ENCODE measurements at regions not wholly inside any gene's neighbourhood (a gene's known extent, or its start where the extent isn't known, plus 50 kb on each side); places are given as distances from the start of the nearest gene placed in this dataset.
"Not testable (repeated sequence)": the region's sequence is repeated elsewhere in the genome, so short reads cannot be mapped to it uniquely, and the experiment has no call there.

GRCh38 chr18:25544546-25545287, 192.8 kb upstream of the ZNF521 start:
- no peak for DNase-seq

- no peak for DNase-seq
Measured at GRCh38 chr18:25538175-25538922, 186.4 kb upstream of the ZNF521 start.

GRCh38 chr18:25535495-25535894, 183.5 kb upstream of the ZNF521 start:
- no peak for DNase-seq

- DNase-seq, result no peak
Measured at GRCh38 chr18:25534401-25534800, 182.4 kb upstream of the ZNF521 start.

- DNase-seq, result no peak
Measured at GRCh38 chr18:25533218-25533617, 181.3 kb upstream of the ZNF521 start.

DNA sequence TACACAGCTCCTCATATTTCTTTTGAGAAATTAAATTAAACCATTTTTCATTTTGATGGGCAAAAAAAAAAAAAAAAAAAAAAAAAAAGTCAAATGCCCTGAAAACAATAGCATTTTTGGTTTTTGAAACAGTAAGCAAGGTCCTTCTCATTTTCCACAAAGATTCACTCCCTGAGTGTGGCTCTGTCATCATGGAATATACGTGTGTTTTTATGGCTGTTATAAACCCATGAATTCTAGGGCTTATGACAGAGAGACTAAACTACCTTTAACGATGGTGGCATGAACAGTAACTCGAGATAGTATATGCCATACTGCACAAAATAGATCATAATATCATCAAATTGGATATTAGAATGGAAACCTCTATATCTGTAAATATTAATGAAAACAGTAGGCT, 179.2 kb upstream of the ZNF521 start:
- DNase-seq, result no peak

DNA sequence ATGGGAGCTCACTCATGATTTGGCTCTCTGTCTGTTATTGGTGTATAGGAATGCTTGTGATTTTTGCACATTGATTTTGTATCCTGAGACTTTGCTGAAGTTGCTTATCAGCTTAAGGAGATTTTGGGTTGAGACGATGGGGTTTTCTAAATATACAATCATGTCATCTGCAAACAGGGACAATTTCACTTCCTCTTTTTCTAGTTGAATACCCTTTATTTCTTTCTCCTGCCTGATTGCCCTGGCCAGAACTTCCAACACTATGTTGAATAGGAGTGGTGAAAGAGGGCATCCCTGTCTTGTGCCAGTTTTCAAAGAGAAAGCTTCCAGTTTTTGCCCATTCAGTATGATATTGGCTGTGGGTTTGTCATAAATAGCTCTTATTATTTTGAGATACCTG, 173.8 kb upstream of the ZNF521 start:
- DNase-seq, result not testable (repeated sequence)

GRCh38 chr18:25518716-25519053, 166.7 kb upstream of the ZNF521 start:
- no peak for DNase-seq

- no peak for DNase-seq
Measured at GRCh38 chr18:25517881-25518715, 166.1 kb upstream of the ZNF521 start.

DNA sequence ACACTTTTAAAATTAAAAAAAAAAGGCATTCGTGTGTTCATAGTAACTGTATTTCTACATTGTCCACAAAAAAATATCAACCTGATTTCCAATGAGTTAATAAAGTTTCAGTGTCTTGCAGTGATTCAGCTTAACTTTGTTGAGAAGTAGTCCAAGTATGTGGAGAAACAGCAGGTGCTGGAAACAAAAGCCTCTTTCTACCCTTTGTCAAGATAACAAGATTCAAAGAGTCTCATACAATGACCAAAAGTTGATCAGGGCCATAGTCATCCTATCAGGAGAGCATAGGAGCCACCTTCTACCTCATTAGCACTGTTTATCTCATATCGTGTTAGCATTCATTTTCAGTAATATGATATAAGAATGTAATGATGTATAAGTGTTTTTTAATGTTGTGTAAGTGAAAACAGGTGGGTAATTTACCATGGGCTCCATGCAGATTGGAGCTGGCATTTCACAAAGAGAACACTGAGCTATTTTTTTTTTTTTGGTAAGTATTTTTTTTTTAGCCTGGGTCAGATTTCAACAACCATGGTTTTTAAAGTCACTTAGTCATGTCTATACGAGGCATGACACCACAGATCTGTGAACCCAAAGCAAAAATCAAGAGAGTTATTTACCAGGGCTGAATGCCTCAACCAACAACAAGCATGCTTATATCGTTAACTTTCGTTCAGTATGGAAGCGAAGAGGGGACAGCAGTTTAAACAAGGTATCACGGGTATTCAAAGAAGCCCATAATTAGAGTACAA, 165.0 kb upstream of the ZNF521 start:
- no peak for DNase-seq

DNA sequence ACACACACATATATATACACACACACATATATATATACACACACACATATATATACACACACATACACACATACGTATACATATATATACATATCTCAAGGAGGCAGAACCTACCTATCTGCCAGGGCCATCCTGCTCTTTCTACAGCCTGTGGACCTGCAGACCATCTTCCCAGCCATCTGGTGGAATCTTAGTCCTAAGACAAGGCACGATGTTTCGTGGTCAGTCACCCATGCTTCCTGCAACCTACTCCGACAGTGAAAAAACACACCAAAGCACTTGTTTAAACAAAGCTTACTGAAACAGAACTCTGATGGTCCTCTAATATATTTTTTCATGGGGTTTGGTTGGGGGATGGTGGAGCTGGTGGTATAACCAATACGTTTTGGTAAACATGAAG, 164.2 kb upstream of the ZNF521 start:
- no peak for DNase-seq

GRCh38 chr18:25510096-25510495, 158.1 kb upstream of the ZNF521 start:
- DNase-seq, result no peak

GRCh38 chr18:25503567-25504081, 151.7 kb upstream of the ZNF521 start:
- peak; percentile 5 for DNase-seq

- no peak for DNase-seq
Measured at GRCh38 chr18:25497151-25497794, 145.3 kb upstream of the ZNF521 start.

GRCh38 chr18:25496544-25496943, 144.6 kb upstream of the ZNF521 start:
- DNase-seq, result no peak

- no peak for DNase-seq
Measured at GRCh38 chr18:25495606-25496005, 143.6 kb upstream of the ZNF521 start.

DNA sequence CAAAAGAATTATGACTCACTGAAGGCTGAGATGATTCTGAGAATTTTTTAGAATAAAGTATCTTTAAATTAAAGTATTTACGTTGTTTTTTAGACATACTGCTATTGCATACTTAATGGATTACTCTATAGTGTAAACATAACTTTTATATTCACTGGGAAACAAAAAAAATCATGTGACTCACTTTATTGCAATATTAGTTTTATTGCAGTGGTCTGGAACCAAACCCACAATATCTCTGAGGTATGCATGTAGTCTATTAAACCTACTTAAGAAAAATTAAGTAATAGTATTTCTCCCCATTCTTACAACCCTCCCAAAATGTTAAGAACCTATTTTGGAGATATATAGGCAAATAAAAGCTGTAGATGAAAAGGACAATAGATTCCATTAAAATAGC, 142.9 kb upstream of the ZNF521 start:
- DNase-seq, result no peak

DNA sequence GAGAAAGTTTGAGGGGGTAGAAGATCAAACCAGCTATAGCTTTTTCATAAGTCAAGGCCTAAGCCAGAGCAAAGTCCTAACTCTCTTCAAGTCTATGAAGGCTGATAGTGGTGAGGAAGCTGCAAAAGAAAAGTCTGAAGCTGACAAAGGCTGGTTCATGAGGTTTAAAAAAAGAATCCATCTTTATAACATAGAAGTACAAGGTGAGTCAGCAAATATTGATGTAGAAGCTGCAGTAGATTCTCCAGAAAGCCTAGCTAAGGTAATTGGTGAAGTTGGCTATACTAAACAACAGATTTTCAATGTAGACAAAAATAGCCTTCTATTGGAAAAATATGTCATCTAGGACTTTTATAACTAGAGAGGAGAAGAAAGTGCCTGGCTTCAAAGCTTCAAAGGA, 141.4 kb upstream of the ZNF521 start:
- no peak for DNase-seq

- DNase-seq, result no peak
Measured at GRCh38 chr18:25490316-25490715, 138.3 kb upstream of the ZNF521 start.

- no peak for DNase-seq
Measured at GRCh38 chr18:25473008-25473407, 121.0 kb upstream of the ZNF521 start.

DNA sequence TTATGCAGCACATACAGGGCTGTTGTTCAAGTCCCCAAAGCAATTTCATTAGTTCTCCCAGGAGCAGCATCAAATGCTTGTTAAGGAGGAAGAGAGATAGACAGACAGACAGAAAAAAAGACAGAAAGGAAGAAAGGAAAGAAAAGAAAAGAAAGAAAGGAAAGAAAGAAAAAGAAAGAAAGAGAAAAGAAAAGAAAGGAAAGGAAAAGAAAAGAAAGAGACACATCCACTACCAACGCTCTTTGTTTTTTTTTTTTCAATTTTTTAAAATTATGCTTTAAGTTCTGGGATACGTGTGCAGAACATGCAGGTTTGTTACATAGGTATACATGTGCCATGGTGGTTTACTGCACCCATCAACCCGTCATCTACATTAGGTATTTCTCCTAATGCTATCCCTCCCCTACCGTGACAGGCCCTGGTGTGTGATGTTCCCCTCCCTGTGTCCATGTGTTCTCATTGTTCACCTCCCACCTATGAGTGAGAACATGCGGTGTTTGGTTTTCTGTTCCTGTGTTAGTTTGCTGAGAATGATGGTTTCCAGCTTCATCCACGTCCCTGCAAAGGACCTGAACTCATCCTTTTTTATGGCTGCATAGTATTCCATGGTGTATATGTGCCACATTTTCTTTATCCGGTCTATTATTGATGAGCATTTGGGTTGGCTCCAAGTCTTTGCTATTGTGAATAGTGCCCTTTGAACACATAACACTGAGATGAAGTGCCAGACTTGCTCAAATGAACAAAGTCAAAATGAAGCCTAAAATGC, 119.0 kb upstream of the ZNF521 start:
- DNase-seq, result not testable (repeated sequence)

All from NCI-H345 (cell line).